HCT116 (cell line): ENCODE measurements at regions not wholly inside any gene's neighbourhood (a gene's known extent, or its start where the extent isn't known, plus 50 kb on each side); places are given as distances from the start of the nearest gene placed in this dataset.

Experiments
- ATAC-seq: fragments of 200-7000 bp; cut with Tn5 transposase; 2 replicates; pipeline ENCODE4 v1.9.1; 2020; ENCODE audit warnings: mild to moderate bottlenecking, moderate library complexity
- BruUV-seq: library from RNA; stranded (reverse); fragments of 400-500 nt; replicated peaks from 2 replicates; lab custom pipeline; 2021; lab: Mats Ljungman, UMichigan
- CTCF ChIA-PET: fragments of 300-600 bp; sonication (Branson Sonifier 250); formaldehyde crosslinking; loops from one replicate; lab custom pipeline; 2021; ENCODE audit warnings: antibody characterized with exemption; lab: Charles Lee
- POLR2A ChIA-PET: fragments of 300-600, 350-600 bp; sonication (Branson Sonifier 250); formaldehyde crosslinking; loops from one replicate; lab custom pipeline; 2021; ENCODE audit warnings: antibody characterized with exemption; lab: Charles Lee
- RAD21 ChIA-PET, 2 experiments: fragments of 300-600 bp; sonication (Branson Sonifier 250); formaldehyde crosslinking; loops; one replicate each; lab custom pipeline; 2023; ENCODE audit warnings: low total read pairs in 2 of 2; ENCODE audit not compliant: uncharacterized antibody in 2 of 2, unreplicated experiment in 2 of 2, low non-redundant PET in 1 of 2; lab: Charles Lee
- DNase-seq: peaks from one replicate; pipeline ENCODE4 v3.0.0-alpha.2; 2010; ENCODE audit warnings: low read depth, low spot score
- H2AFZ ChIP-seq: fragments of 200-600 bp; shearing (Covaris generic), sonication (generic); 2 replicates; pipeline ENCODE4 v1.6.1; 2017; ENCODE audit warnings: low read depth, mixed run types, mixed read lengths, antibody characterized with exemption, low read length; ENCODE audit not compliant: poor library complexity, severe bottlenecking
- H3K27ac ChIP-seq: 2 replicates; pipeline ENCODE4 v1.5.1; 2012; ENCODE audit warnings: low read depth, low read length
- H3K27me3 ChIP-seq: fragments of 200-600 bp; sonication (generic); 2 replicates; pipeline ENCODE4 v1.6.1; 2016; ENCODE audit warnings: mixed run types, low read length, mixed read lengths; ENCODE audit not compliant: insufficient read depth
- H3K36me3 ChIP-seq, 2 experiments: fragments of 200-500 bp in 1 of 2; fragments of 200-600 bp in 1 of 2; sonication (Bioruptor generic) in 1 of 2; sonication (generic) in 1 of 2; 2 replicates each; pipeline versions ENCODE4 v1.5.1 to v1.6.1; 2014 to 2016; ENCODE audit warnings: low read length in 2 of 2, inconsistent platforms in 1 of 2, mixed read lengths in 1 of 2, mixed run types in 1 of 2; ENCODE audit not compliant: insufficient read depth in 2 of 2, control insufficient read depth in 1 of 2
- H3K4me1 ChIP-seq, 2 experiments: fragments of 200-600 bp in 1 of 2; sonication (generic) in 1 of 2; 2 replicates each; pipeline versions ENCODE4 v1.5.1 to v1.6.1; 2012 to 2017; ENCODE audit warnings: low read length in 2 of 2, inconsistent platforms in 1 of 2, mild to moderate bottlenecking in 1 of 2, mixed read lengths in 1 of 2, mixed run types in 1 of 2, moderate library complexity in 1 of 2; ENCODE audit not compliant: insufficient read depth in 2 of 2, control insufficient read depth in 1 of 2
- H3K4me2 ChIP-seq: fragments of 200-600 bp; sonication (generic); 2 replicates; pipeline ENCODE4 v1.6.1; 2017; ENCODE audit warnings: mixed run types, low read length, mixed read lengths
- H3K4me3 ChIP-seq, 2 experiments: fragments of 200-600 bp in 1 of 2; sonication (generic) in 1 of 2; replicated peaks in 1 of 2; 2 replicates each; pipeline ENCODE4 v1.5.1; 2011 to 2016; ENCODE audit warnings: low read length in 2 of 2, control low read depth in 1 of 2, low read depth in 1 of 2, mild to moderate bottlenecking in 1 of 2, mixed read lengths in 1 of 2, mixed run types in 1 of 2
- H3K79me2 ChIP-seq: fragments of 200-600 bp; sonication (generic); 2 replicates; pipeline ENCODE4 v1.6.1; 2017; ENCODE audit warnings: mild to moderate bottlenecking, mixed run types, low read length, moderate library complexity, mixed read lengths; ENCODE audit not compliant: insufficient read depth
- H3K9ac ChIP-seq: fragments of 200-600 bp; sonication (generic); 2 replicates; pipeline ENCODE4 v1.6.1; 2016; ENCODE audit warnings: low read length, mixed read lengths
- H3K9me2 ChIP-seq: fragments of 200-600 bp; sonication (generic), shearing (Covaris generic); 2 replicates; pipeline ENCODE4 v1.6.1; 2017; ENCODE audit warnings: mixed run types, mild to moderate bottlenecking, moderate library complexity; ENCODE audit not compliant: insufficient read depth
- H3K9me3 ChIP-seq, 2 experiments: fragments of 200-500 bp in 1 of 2; fragments of 200-600 bp in 1 of 2; sonication (Bioruptor generic) in 1 of 2; sonication (generic) in 1 of 2; 2 replicates each; pipeline ENCODE4 v1.6.1; 2014 to 2017; ENCODE audit warnings: low read length in 2 of 2, mixed read lengths in 2 of 2, inconsistent platforms in 1 of 2, low read depth in 1 of 2, mild to moderate bottlenecking in 1 of 2, mixed run types in 1 of 2, moderate library complexity in 1 of 2; ENCODE audit not compliant: control insufficient read depth in 1 of 2, insufficient read depth in 1 of 2
- H4K20me1 ChIP-seq: fragments of 200-600 bp; sonication (generic), shearing (Covaris generic); 2 replicates; pipeline ENCODE4 v1.6.1; 2017; ENCODE audit warnings: mixed run types, mild to moderate bottlenecking, moderate library complexity; ENCODE audit not compliant: insufficient read depth
- CBX3 ChIP-seq: IDR thresholded peaks from 2 replicates; pipeline ENCODE4 v1.6.1; 2012; ENCODE audit warnings: low read depth
- CEBPB ChIP-seq: IDR thresholded peaks from 2 replicates; pipeline ENCODE4 v1.6.1; 2012; ENCODE audit warnings: low read depth
- CTCF ChIP-seq, 3 experiments: fragments of 200-600 bp in 1 of 3; sonication (generic) in 1 of 3; IDR thresholded peaks in 2 of 3; conservative IDR thresholded peaks in 1 of 3; 2 replicates each; pipeline ENCODE4 v1.5.1; 2012 to 2017; ENCODE audit warnings: low read depth in 2 of 3, low read length in 2 of 3, antibody characterized with exemption in 1 of 3, borderline replicate concordance in 1 of 3, control low read depth in 1 of 3, mild to moderate bottlenecking in 1 of 3, mixed read lengths in 1 of 3, mixed run types in 1 of 3, moderate library complexity in 1 of 3; ENCODE audit not compliant: insufficient read depth in 1 of 3
- ELF1 ChIP-seq: IDR thresholded peaks from 2 replicates; pipeline ENCODE4 v1.6.1; 2012; ENCODE audit warnings: low read depth, borderline replicate concordance
- FOSL1 ChIP-seq: IDR thresholded peaks from 2 replicates; pipeline ENCODE4 v1.6.1; 2012; ENCODE audit warnings: low read depth
- POLR2A ChIP-seq: IDR thresholded peaks from 2 replicates; pipeline ENCODE4 v1.7.0; 2011; ENCODE audit warnings: borderline replicate concordance; ENCODE audit not compliant: insufficient read depth, insufficient read length; ENCODE audit errors: extremely low read depth
- POLR2AphosphoS5 ChIP-seq: IDR thresholded peaks from 2 replicates; pipeline ENCODE4 v1.6.1; 2011; ENCODE audit warnings: mild to moderate bottlenecking, low read depth, low read length, moderate library complexity
- TCF7L2 ChIP-seq: IDR thresholded peaks from 2 replicates; pipeline ENCODE4 v1.7.0; 2011; ENCODE audit warnings: borderline replicate concordance, inconsistent platforms; ENCODE audit not compliant: insufficient read depth, insufficient read length; ENCODE audit errors: extremely low read depth
- ZBTB33 ChIP-seq: IDR thresholded peaks from 2 replicates; pipeline ENCODE4 v1.6.1; 2011; ENCODE audit warnings: mild to moderate bottlenecking, low read length, moderate library complexity; ENCODE audit not compliant: insufficient replicate concordance; ENCODE audit errors: extremely low read depth
- ZNF274 ChIP-seq: fragments of 200-500 bp; sonication (Bioruptor generic); IDR thresholded peaks from 2 replicates; pipeline ENCODE4 v1.6.1; 2014; ENCODE audit warnings: mild to moderate bottlenecking, low read depth, low read length, inconsistent platforms
- intact Hi-C: fragments of 100-400 bp; cut with micrococcal nuclease; formaldehyde crosslinking; loops from 2 replicates; pipeline ENCODE4 v1.10.0; 2022

DNA sequence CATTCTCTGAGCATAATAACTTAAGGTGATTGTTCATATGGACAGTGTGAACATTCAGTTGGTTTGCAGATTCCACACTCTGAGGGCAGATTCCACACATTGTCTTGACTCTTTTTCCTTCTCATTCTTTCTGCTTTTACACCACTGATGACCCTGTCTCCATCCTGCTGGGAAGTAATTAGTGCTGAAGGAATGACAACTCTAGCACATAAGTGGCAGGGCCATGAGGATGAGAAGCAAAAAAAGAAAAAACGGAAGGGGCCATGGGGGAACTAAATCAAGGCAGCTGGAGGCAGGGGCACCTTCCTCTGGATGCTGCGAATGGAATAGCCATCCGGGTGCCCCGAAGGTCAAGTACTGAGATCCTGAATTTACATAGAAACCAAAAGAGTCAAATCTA lies 944.0 kb downstream of the KCNJ2 start (continued):
- no peak for TF ChIP-seq ZBTB33
- TF ChIP-seq CEBPB = no peak
- no peak for TF ChIP-seq POLR2AphosphoS5
- no peak for TF ChIP-seq ELF1
- no peak for TF ChIP-seq TCF7L2

DNA sequence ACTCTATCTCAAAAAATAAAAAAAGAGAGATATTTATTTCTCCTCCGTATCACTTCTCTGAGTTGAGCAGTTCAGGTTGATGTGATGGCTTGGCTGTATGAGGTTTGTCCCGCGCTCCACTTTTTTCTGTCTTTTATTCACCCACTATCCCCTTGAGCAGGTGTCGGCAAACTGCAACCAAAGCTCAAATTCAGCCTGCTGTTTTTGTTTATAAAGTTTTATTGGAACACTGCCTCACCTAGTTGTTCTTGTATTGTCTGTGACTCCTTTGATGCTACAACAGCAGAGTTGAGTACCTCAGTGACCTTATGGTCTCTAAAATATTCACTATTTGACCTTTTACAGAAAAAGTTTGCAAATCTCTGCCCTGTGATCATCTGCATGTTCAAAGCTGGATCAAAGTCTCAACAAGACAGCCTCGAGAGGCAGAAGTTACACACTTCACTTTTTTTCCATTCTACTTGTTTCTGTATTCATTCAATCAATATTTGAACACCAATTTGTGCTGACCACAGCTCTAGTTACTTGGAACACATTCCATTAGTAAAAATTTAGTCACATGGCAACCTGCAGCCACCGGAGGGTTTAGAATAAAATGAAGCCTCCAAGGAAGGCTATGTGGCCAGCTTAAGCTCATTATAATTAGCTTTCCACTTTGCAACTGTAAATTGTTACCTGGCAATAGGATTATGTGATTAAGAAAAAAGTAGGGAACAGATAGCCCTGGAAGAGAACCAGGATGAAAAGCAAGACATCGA lies 945.8 kb downstream of the KCNJ2 start:
- no peak overlapping the region for H3K4me2 ChIP-seq
- BruUV-seq = no TSS peak
- H3K9ac ChIP-seq = no peak overlapping the region
- H4K20me1 ChIP-seq = no peaks in the 10 kb centered on the region
- ChIA-PET RAD21 (no interaction called here), POLR2A (no interaction called here), CTCF (interaction anchor here (1.0 to 2.5 kb wide), 3 partner anchors 346 to 479 kb away, joined by 3 to 14 read pairs (median 3); no protein-coding TSS in a partner anchor)
- no peak overlapping the region for H3K27ac ChIP-seq
- ATAC-seq (no peak), DNase-seq (no peak)
- no peak overlapping the region for H2AFZ ChIP-seq
- no peaks in the 10 kb centered on the region for H3K9me2 ChIP-seq
- no peaks in the 10 kb centered on the region for H3K36me3 ChIP-seq
- peaks cover 0 to 5% of the 10 kb centered on the region in 2 experiments; a peak in 1 of 4 replicates for H3K4me1 ChIP-seq
- H3K4me3 ChIP-seq = no peak overlapping the region
- no peak for TF ChIP-seq FOSL1
- no peak for TF ChIP-seq CBX3
- no peak for TF ChIP-seq CEBPB
- TF ChIP-seq ZBTB33 = no peak
- TF ChIP-seq ZNF274 = no peak
- TF ChIP-seq POLR2A = no peak
- TF ChIP-seq CTCF (IDR thresholded peaks at IDR 0.05 in 2 of 3, conservative IDR thresholded peaks at IDR 0.05 in 1 of 3; ENCODE audit: borderline replicate concordance in 1 of 3, insufficient read depth in 1 of 3, low read depth in 2 of 3, low read length in 2 of 3) = no peak
- intact Hi-C loops = loop anchor here (5.0 kb wide), 1 partner anchor 647 kb away; no protein-coding TSS in a partner anchor
- H3K9me3 ChIP-seq = no peaks in the 10 kb centered on the region
- no peaks in the 10 kb centered on the region for H3K79me2 ChIP-seq
- no peaks in the 10 kb centered on the region for H3K27me3 ChIP-seq
